Neural progenitor cell (in vitro differentiated cells): ENCODE measurements at regions not wholly inside any gene's neighbourhood (a gene's known extent, or its start where the extent isn't known, plus 50 kb on each side); places are given as distances from the start of the nearest gene placed in this dataset.

Experiments used
- DNase-seq: peaks from one replicate; pipeline ENCODE4 v3.0.0-alpha.2; 2016; ENCODE audit warnings: low spot score
- H2AFZ ChIP-seq: fragments of 200-600 bp; sonication (generic); replicated peaks from 2 replicates; pipeline ENCODE4 v1.6.1; 2016; ENCODE audit warnings: antibody characterized with exemption
- H3F3A ChIP-seq: fragments of 200-600 bp; sonication (generic); 2 replicates; pipeline ENCODE4 v1.6.1; 2016; ENCODE audit warnings: antibody characterized with exemption, low read depth
- H3K27ac ChIP-seq: fragments of 200-600 bp; sonication (generic); 2 replicates; pipeline ENCODE4 v1.5.1; 2016; ENCODE audit warnings: mild to moderate bottlenecking
- H3K27me3 ChIP-seq: fragments of 200-600 bp; sonication (generic); 2 replicates; pipeline ENCODE4 v1.6.1; 2016; ENCODE audit warnings: mild to moderate bottlenecking, moderate library complexity
- H3K36me3 ChIP-seq: fragments of 200-600 bp; sonication (generic); 2 replicates; pipeline ENCODE4 v1.5.1; 2016
- H3K4me1 ChIP-seq: fragments of 200-600 bp; sonication (generic); 2 replicates; pipeline ENCODE4 v1.6.1; 2016; ENCODE audit warnings: mixed run types
- H3K4me2 ChIP-seq: fragments of 200-600 bp; sonication (generic); 2 replicates; pipeline ENCODE4 v1.6.1; 2016
- H3K4me3 ChIP-seq: fragments of 200-600 bp; sonication (generic); 2 replicates; pipeline ENCODE4 v1.5.1; 2016
- H3K79me2 ChIP-seq: fragments of 200-600 bp; sonication (generic); 2 replicates; pipeline ENCODE4 v1.6.1; 2016; ENCODE audit warnings: low read depth
- H3K9ac ChIP-seq: fragments of 200-600 bp; sonication (generic); 2 replicates; pipeline ENCODE4 v1.6.1; 2016
- H3K9me3 ChIP-seq: fragments of 200-600 bp; sonication (generic); 2 replicates; pipeline ENCODE4 v1.5.1; 2016; ENCODE audit warnings: low read depth
- H4K20me1 ChIP-seq: fragments of 200-600 bp; sonication (generic); 2 replicates; pipeline ENCODE4 v1.6.1; 2016; ENCODE audit warnings: low read depth
- H3K27ac Mint-ChIP-seq: 3 replicates; pipeline ENCODE4 v1.8.0; 2021; ENCODE audit warnings: mixed read lengths
- H3K27me3 Mint-ChIP-seq: 2 replicates; pipeline ENCODE4 v1.8.0; 2022; ENCODE audit warnings: low read depth, mild to moderate bottlenecking, inconsistent platforms, moderate library complexity, mixed read lengths; ENCODE audit not compliant: insufficient read depth
- H3K36me3 Mint-ChIP-seq: 3 replicates; pipeline ENCODE4 v1.8.0; 2021; ENCODE audit warnings: mixed read lengths
- H3K4me1 Mint-ChIP-seq: 3 replicates; pipeline ENCODE4 v1.8.0; 2021; ENCODE audit warnings: mixed read lengths
- H3K4me3 Mint-ChIP-seq: 3 replicates; pipeline ENCODE4 v1.8.0; 2021; ENCODE audit warnings: mild to moderate bottlenecking, moderate library complexity, mixed read lengths
- H3K9me3 Mint-ChIP-seq: 3 replicates; pipeline ENCODE4 v1.8.0; 2020; ENCODE audit warnings: mixed read lengths
- CTCF ChIP-seq: fragments of 200-600 bp; sonication (generic); IDR thresholded peaks from 2 replicates; pipeline ENCODE4 v1.5.1; 2017; ENCODE audit warnings: antibody characterized with exemption, mild to moderate bottlenecking
- EZH2 ChIP-seq: fragments of 200-600 bp; sonication (generic); IDR thresholded peaks from 2 replicates; pipeline ENCODE4 v1.6.1; 2017; ENCODE audit warnings: antibody characterized with exemption, mild to moderate bottlenecking, moderate library complexity
- EZH2phosphoT487 ChIP-seq: fragments of 200-600 bp; sonication (generic); IDR thresholded peaks from 2 replicates; pipeline ENCODE4 v1.6.1; 2017; ENCODE audit warnings: antibody characterized with exemption

GRCh38 chr13:73462241-73462640, 403.4 kb downstream of the KLF5 start:
- DNase-seq = no peak
- Histone ChIP-seq H3K79me2 (no peaks in the 10 kb centered on the region), H3K36me3 (no peaks in the 10 kb centered on the region), H3K4me1 (no peaks in the 10 kb centered on the region), H3K27me3 (no peaks in the 10 kb centered on the region), H3K9ac (no peak overlapping the region), H3K4me2 (no peak overlapping the region), H3K9me3 (no peaks in the 10 kb centered on the region), H3F3A (no peaks in the 10 kb centered on the region), H3K27ac (no peak overlapping the region), H4K20me1 (no peaks in the 10 kb centered on the region), H2AFZ (no peak overlapping the region), H3K4me3 (no peak overlapping the region)
- Mint-ChIP-seq H3K27me3 (no peaks in the 10 kb centered on the region), H3K9me3 (no peaks in the 10 kb centered on the region), H3K36me3 (no peaks in the 10 kb centered on the region), H3K4me1 (peaks cover 3% of the 10 kb centered on the region), H3K27ac (no peak overlapping the region), H3K4me3 (no peak overlapping the region)
- TF ChIP-seq EZH2 (no peak), EZH2phosphoT487 (no peak), CTCF (no peak)

- H3K9ac ChIP-seq = no peak overlapping the region
- H3K9me3 Mint-ChIP-seq = no peaks in the 10 kb centered on the region
- no peaks in the 10 kb centered on the region for H3K27me3 ChIP-seq
- H3K4me2 ChIP-seq = no peak overlapping the region
- no peak overlapping the region for H3K27ac ChIP-seq
- no peak overlapping the region for H3K4me3 ChIP-seq
- H3F3A ChIP-seq = no peaks in the 10 kb centered on the region
- H2AFZ ChIP-seq = no peak overlapping the region
- TF ChIP-seq EZH2phosphoT487 (no peak), EZH2 (no peak)
- H3K4me3 Mint-ChIP-seq = no peak overlapping the region
- no peaks in the 10 kb centered on the region for H4K20me1 ChIP-seq
- H3K79me2 ChIP-seq = no peaks in the 10 kb centered on the region
- DNase-seq = no peak
- no peaks in the 10 kb centered on the region for H3K9me3 ChIP-seq
- no peaks in the 10 kb centered on the region for H3K4me1 ChIP-seq
- no peaks in the 10 kb centered on the region for H3K4me1 Mint-ChIP-seq
- H3K36me3 ChIP-seq = no peaks in the 10 kb centered on the region
- H3K27me3 Mint-ChIP-seq = peaks cover 2% of the 10 kb centered on the region
- no peaks in the 10 kb centered on the region for H3K36me3 Mint-ChIP-seq
- H3K27ac Mint-ChIP-seq = no peak overlapping the region
These were observed 392.6 kb downstream of the KLF5 start for GRCh38 chr13:73451221-73452029.

GRCh38 chr13:73450583-73450982, 391.8 kb downstream of the KLF5 start:
- Histone ChIP-seq H3K36me3 (no peaks in the 10 kb centered on the region), H3K79me2 (no peaks in the 10 kb centered on the region), H3K4me3 (no peak overlapping the region), H3K9me3 (no peaks in the 10 kb centered on the region), H3F3A (no peaks in the 10 kb centered on the region), H3K27me3 (no peaks in the 10 kb centered on the region), H3K9ac (no peak overlapping the region), H3K27ac (no peak overlapping the region), H2AFZ (no peak overlapping the region), H3K4me1 (no peaks in the 10 kb centered on the region), H3K4me2 (no peak overlapping the region), H4K20me1 (no peaks in the 10 kb centered on the region)
- DNase-seq = no peak
- Mint-ChIP-seq H3K4me1 (no peaks in the 10 kb centered on the region), H3K27me3 (peaks cover 3% of the 10 kb centered on the region), H3K9me3 (no peaks in the 10 kb centered on the region), H3K36me3 (no peaks in the 10 kb centered on the region), H3K4me3 (no peak overlapping the region), H3K27ac (no peak overlapping the region)
- TF ChIP-seq EZH2 (no peak), CTCF (no peak), EZH2phosphoT487 (no peak)

GRCh38 chr13:73449252-73449651, 390.4 kb downstream of the KLF5 start:
- Histone ChIP-seq H4K20me1 (no peaks in the 10 kb centered on the region), H3K79me2 (no peaks in the 10 kb centered on the region), H3K27ac (no peak overlapping the region), H3K27me3 (no peaks in the 10 kb centered on the region), H2AFZ (no peak overlapping the region), H3K9ac (no peak overlapping the region), H3K4me2 (no peak overlapping the region), H3F3A (no peaks in the 10 kb centered on the region), H3K9me3 (no peaks in the 10 kb centered on the region), H3K4me3 (no peak overlapping the region), H3K36me3 (no peaks in the 10 kb centered on the region), H3K4me1 (no peaks in the 10 kb centered on the region)
- no peaks in the 10 kb centered on the region for H3K36me3 Mint-ChIP-seq
- TF ChIP-seq EZH2 = no peak
- no peak for DNase-seq
- H3K27ac Mint-ChIP-seq = no peak overlapping the region
- H3K4me1 Mint-ChIP-seq = no peaks in the 10 kb centered on the region
- H3K4me3 Mint-ChIP-seq = no peak overlapping the region
- H3K9me3 Mint-ChIP-seq = peaks cover 2% of the 10 kb centered on the region
- H3K27me3 Mint-ChIP-seq = peaks cover 3% of the 10 kb centered on the region
